ENCODE measurements at regions not wholly inside any gene's neighbourhood (a gene's known extent, or its start where the extent isn't known, plus 50 kb on each side); places are given as distances from the start of the nearest gene placed in this dataset.
"Not testable (repeated sequence)": the region's sequence is repeated elsewhere in the genome, so short reads cannot be mapped to it uniquely, and the experiment has no call there.

GRCh38 chr5:156223547-156223946 is 103.4 kb upstream of the SGCD start:
- Histone ChIP-seq H3K36me3 (no peaks in the 10 kb centered on the region), H3K27me3 (replicated peaks in 1 of 7) (no peaks in the 10 kb centered on the region), H3K4me1 (no peaks in the 10 kb centered on the region), H3K27ac (no peak overlapping the region), H3K4me3 (no peak overlapping the region), H3K9me3 (no peaks in the 10 kb centered on the region)
- intact Hi-C loops (cut with DNase I; ENCODE audit: low total_unique reads): no loop called here
- no peak for DNase-seq
- 59 to 74% (median 67%) methylated on average over 3 of the region's 3 CpGs for WGBS, 5 donors
- no peak for TF ChIP-seq CTCF (IDR thresholded peaks at IDR 0.05 in 8 of 11, conservative IDR thresholded peaks at IDR 0.05 in 3 of 11)
- no peak for TF ChIP-seq POLR2A (IDR thresholded peaks at IDR 0.05)
- TF ChIP-seq POLR2AphosphoS5 (IDR thresholded peaks at IDR 0.05): no peak

DNA sequence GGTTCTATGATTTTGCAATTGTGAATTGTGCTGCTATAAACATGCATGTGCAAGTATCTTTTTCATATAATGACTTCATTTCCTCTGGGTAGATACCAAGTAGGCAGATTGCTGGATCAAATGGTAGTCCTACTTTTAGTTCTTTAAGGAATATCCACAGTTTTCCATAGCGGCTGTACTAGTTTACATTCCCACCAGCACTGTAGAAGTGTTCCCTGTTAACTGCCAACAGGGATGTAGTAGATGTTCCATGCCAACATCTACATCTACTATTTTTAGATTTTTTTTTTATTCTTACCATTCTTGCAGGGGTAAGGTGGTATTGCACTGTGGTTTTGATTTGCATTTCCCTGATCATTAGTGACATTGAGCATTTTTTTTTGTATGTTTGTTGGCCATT is 100.5 kb upstream of the SGCD start:
- intact Hi-C loops (cut with DNase I; ENCODE audit: low total_unique reads); H3K4me1 ChIP-seq; DNase-seq; H3K9me3 ChIP-seq; H3K4me3 ChIP-seq; H3K27ac ChIP-seq; H3K36me3 ChIP-seq; H3K27me3 ChIP-seq (replicated peaks in 1 of 7): not testable (repeated sequence)
- 88 to 97% (median 90%) methylated on average over 1 of the region's 1 CpG for WGBS, 5 donors

DNA sequence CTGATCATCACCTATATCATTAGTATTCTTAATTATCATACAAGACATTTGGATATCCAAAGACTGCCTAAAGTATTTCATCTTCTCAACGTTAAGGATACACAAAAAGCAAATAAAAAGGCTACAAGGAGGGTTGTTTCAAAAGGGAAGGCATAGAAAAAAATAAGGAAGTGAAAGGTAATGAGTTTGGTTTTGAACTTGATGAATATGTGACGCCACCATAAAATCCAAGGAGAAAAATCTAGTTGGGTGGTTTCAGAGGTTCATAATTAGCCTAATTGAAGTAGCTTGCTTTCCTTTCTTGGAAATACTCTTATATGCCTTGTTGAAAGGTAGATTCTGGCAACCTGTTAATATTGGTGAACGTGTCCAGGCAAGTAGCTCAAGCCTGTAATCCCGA is 96.1 kb upstream of the SGCD start:
- H3K27ac ChIP-seq: no peak overlapping the region
- no peak overlapping the region for H3K4me3 ChIP-seq
- no peak for DNase-seq
- intact Hi-C loops (cut with DNase I; ENCODE audit: low total_unique reads): no loop called here
- H3K9me3 ChIP-seq: peaks cover 0 to 8% (median 0%) of the 10 kb centered on the region in 8 donors
- no peak for TF ChIP-seq POLR2A (IDR thresholded peaks at IDR 0.05)
- no peak for TF ChIP-seq POLR2AphosphoS5 (IDR thresholded peaks at IDR 0.05)
- TF ChIP-seq CTCF (IDR thresholded peaks at IDR 0.05 in 8 of 11, conservative IDR thresholded peaks at IDR 0.05 in 3 of 11): no peak
- WGBS, 5 donors: 69 to 82% (median 77%) methylated on average over 4 of the region's 4 CpGs
- H3K27me3 ChIP-seq (replicated peaks in 1 of 7): no peaks in the 10 kb centered on the region
- no peaks in the 10 kb centered on the region for H3K4me1 ChIP-seq
- H3K36me3 ChIP-seq: no peaks in the 10 kb centered on the region

DNA sequence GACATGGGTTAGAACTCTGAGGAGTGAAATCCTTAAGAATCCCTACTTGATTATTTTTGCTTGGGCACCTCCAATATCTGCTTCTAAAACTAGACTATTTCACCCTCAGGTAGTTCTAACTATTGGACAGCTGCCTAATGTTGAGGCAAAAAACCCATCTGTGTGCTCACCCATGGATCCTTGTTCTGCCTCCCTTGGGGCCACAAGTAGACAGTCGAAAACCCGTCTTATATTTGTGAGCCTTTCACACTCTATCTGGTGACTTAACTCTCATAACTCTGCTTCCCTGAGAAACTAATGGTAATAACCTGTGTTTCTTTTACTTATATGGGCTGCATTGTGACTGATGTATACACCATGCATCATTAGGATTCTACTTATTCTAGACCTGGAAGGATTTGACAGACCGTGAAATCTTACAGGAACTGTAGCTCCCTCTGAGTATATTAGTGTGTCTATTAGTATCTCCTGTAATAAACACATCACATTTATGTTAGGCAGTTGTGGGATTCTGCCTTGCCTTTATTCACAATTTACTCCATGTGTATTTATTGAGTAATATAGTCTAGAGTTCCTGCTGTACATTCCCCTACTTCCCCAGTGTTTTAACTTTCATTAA is 94.6 kb upstream of the SGCD start:
- Histone ChIP-seq H3K4me3 (no peak overlapping the region), H3K4me1 (no peaks in the 10 kb centered on the region), H3K27me3 (replicated peaks in 1 of 7) (no peaks in the 10 kb centered on the region), H3K9me3 (peaks cover 0 to 8% (median 0%) of the 10 kb centered on the region in 8 donors), H3K27ac (no peak overlapping the region), H3K36me3 (no peaks in the 10 kb centered on the region)
- intact Hi-C loops (cut with DNase I; ENCODE audit: low total_unique reads): no loop called here
- TF ChIP-seq CTCF (IDR thresholded peaks at IDR 0.05 in 8 of 11, conservative IDR thresholded peaks at IDR 0.05 in 3 of 11) (no peak), POLR2AphosphoS5 (IDR thresholded peaks at IDR 0.05) (no peak), POLR2A (IDR thresholded peaks at IDR 0.05) (no peak)
- WGBS, 5 donors: 82 to 95% (median 93%) methylated on average over 3 of the region's 3 CpGs
- no peak for DNase-seq

GRCh38 chr5:156237361-156237760 is 89.6 kb upstream of the SGCD start:
- no peaks in the 10 kb centered on the region for H3K36me3 ChIP-seq
- H3K9me3 ChIP-seq: no peaks in the 10 kb centered on the region
- DNase-seq: no peak
- no peaks in the 10 kb centered on the region for H3K27me3 ChIP-seq (replicated peaks in 1 of 7)
- TF ChIP-seq POLR2A (IDR thresholded peaks at IDR 0.05) (no peak), POLR2AphosphoS5 (IDR thresholded peaks at IDR 0.05) (no peak), CTCF (IDR thresholded peaks at IDR 0.05 in 8 of 11, conservative IDR thresholded peaks at IDR 0.05 in 3 of 11) (no peak)
- intact Hi-C loops (cut with DNase I; ENCODE audit: low total_unique reads): no loop called here
- no peak overlapping the region for H3K4me3 ChIP-seq
- no peaks in the 10 kb centered on the region for H3K4me1 ChIP-seq
- WGBS, 5 donors: 78 to 93% (median 81%) methylated on average over 6 of the region's 6 CpGs
- H3K27ac ChIP-seq: no peak overlapping the region

All from spleen (tissue), 11 donors.